Neuronal stem cell (in vitro differentiated cells): ENCODE measurements at regions not wholly inside any gene's neighbourhood (a gene's known extent, or its start where the extent isn't known, plus 50 kb on each side); places are given as distances from the start of the nearest gene placed in this dataset.
"Not testable (repeated sequence)": the region's sequence is repeated elsewhere in the genome, so short reads cannot be mapped to it uniquely, and the experiment has no call there.

Source experiments
- DNase-seq: peaks from one replicate; pipeline ENCODE4 v3.0.0-alpha.2; 2013; ENCODE audit warnings: low spot score
- H2AFZ ChIP-seq: one replicate; pipeline ENCODE4 v1.6.1; 2013; ENCODE audit warnings: mild to moderate bottlenecking, low read length, inconsistent platforms
- H2AK5ac ChIP-seq: 2 replicates; pipeline ENCODE4 v1.6.1; 2013; ENCODE audit warnings: low read depth, mild to moderate bottlenecking, inconsistent platforms, low read length, moderate library complexity, mixed read lengths
- H2BK120ac ChIP-seq: 2 replicates; pipeline ENCODE4 v1.6.1; 2013; ENCODE audit warnings: low read depth, mild to moderate bottlenecking, inconsistent platforms, low read length, moderate library complexity, mixed read lengths
- H2BK12ac ChIP-seq: one replicate; pipeline ENCODE4 v1.6.1; 2013; ENCODE audit warnings: low read length, inconsistent platforms
- H2BK15ac ChIP-seq: 2 replicates; pipeline ENCODE4 v1.6.1; 2013; ENCODE audit warnings: mild to moderate bottlenecking, low read length, inconsistent platforms, mixed read lengths
- H2BK5ac ChIP-seq: one replicate; pipeline ENCODE4 v1.6.1; 2013; ENCODE audit warnings: inconsistent platforms, mild to moderate bottlenecking, low read length, moderate library complexity
- H3K14ac ChIP-seq: one replicate; pipeline ENCODE4 v1.6.1; 2013; ENCODE audit warnings: low read length, inconsistent platforms
- H3K18ac ChIP-seq: 2 replicates; pipeline ENCODE4 v1.6.1; 2013; ENCODE audit warnings: low read length, inconsistent platforms
- H3K23ac ChIP-seq: 2 replicates; pipeline ENCODE4 v1.6.1; 2013; ENCODE audit warnings: low read depth, mild to moderate bottlenecking, mixed read lengths, low read length, inconsistent platforms; ENCODE audit not compliant: poor library complexity
- H3K27ac ChIP-seq: replicated peaks from 3 replicates; pipeline ENCODE4 v1.5.1; 2013; ENCODE audit warnings: low read length, inconsistent platforms
- H3K27me3 ChIP-seq, 3 experiments: 2 replicates each; pipeline ENCODE4 v1.6.1; 2013; ENCODE audit warnings: low read length in 3 of 3, mild to moderate bottlenecking in 2 of 3, inconsistent platforms in 1 of 3, low read depth in 1 of 3, mixed read lengths in 1 of 3, moderate library complexity in 1 of 3; ENCODE audit not compliant: control insufficient read depth in 3 of 3, insufficient read depth in 3 of 3
- H3K36me3 ChIP-seq, 2 donors: replicated peaks in 1 of 2; 2 replicates each; pipeline ENCODE4 v1.6.1; 2013; ENCODE audit warnings: low read length in 2 of 2; ENCODE audit not compliant: control insufficient read depth in 2 of 2, insufficient read depth in 2 of 2
- H3K4ac ChIP-seq: 2 replicates; pipeline ENCODE4 v1.6.1; 2013; ENCODE audit warnings: inconsistent platforms, mild to moderate bottlenecking, low read length, moderate library complexity
- H3K4me1 ChIP-seq, 2 donors: 1 replicate in 1 of 2; 2 replicates in 1 of 2; pipeline ENCODE4 v1.6.1; 2013; ENCODE audit warnings: low read length in 2 of 2, low read depth in 1 of 2; ENCODE audit not compliant: control insufficient read depth in 2 of 2, insufficient read depth in 1 of 2
- H3K4me2 ChIP-seq: one replicate; pipeline ENCODE4 v1.6.1; 2013; ENCODE audit warnings: mild to moderate bottlenecking, low read length, inconsistent platforms; ENCODE audit not compliant: insufficient read depth, poor library complexity, severe bottlenecking
- H3K4me3 ChIP-seq, 2 donors: 2 replicates each; pipeline ENCODE4 v1.5.1; 2013; ENCODE audit warnings: low read length in 2 of 2, mild to moderate bottlenecking in 2 of 2, inconsistent platforms in 1 of 2, moderate library complexity in 1 of 2
- H3K79me1 ChIP-seq: one replicate; pipeline ENCODE4 v1.6.1; 2013; ENCODE audit warnings: low read depth, mild to moderate bottlenecking, inconsistent platforms, low read length, moderate library complexity
- H3K9ac ChIP-seq: one replicate; pipeline ENCODE4 v1.6.1; 2013; ENCODE audit warnings: mild to moderate bottlenecking, low read depth, low read length, inconsistent platforms; ENCODE audit not compliant: poor library complexity
- H3K9me3 ChIP-seq, 2 donors: replicated peaks in 1 of 2; 2 replicates each; pipeline versions ENCODE3 to v1.6.1; 2013; ENCODE audit warnings: low read length in 2 of 2, mild to moderate bottlenecking in 2 of 2, inconsistent platforms in 1 of 2, low read depth in 1 of 2, mixed read lengths in 1 of 2, moderate library complexity in 1 of 2; ENCODE audit not compliant: control insufficient read depth in 2 of 2, insufficient read depth in 1 of 2
- H4K8ac ChIP-seq: one replicate; pipeline ENCODE4 v1.6.1; 2013; ENCODE audit warnings: low read depth, mild to moderate bottlenecking, inconsistent platforms, low read length, moderate library complexity
- H4K91ac ChIP-seq: one replicate; pipeline ENCODE4 v1.6.1; 2013; ENCODE audit warnings: low read length, low read depth, mild to moderate bottlenecking, inconsistent platforms; ENCODE audit not compliant: poor library complexity
- WGBS, 2 donors: extraction: QIAGEN DNeasy Blood & Tissue Kit; methylation state at CpG; one replicate each; pipeline ENCODE4 v1.1.7; 2013; ENCODE audit warnings: missing lambda C conversion rate in 2 of 2, mixed read lengths in 1 of 2; ENCODE audit not compliant: insufficient read length in 2 of 2, insufficient replicate concordance in 1 of 2; ENCODE audit errors: extremely low coverage in 2 of 2; 5-methylcytosine and 5-hydroxymethylcytosine counted together

DNA sequence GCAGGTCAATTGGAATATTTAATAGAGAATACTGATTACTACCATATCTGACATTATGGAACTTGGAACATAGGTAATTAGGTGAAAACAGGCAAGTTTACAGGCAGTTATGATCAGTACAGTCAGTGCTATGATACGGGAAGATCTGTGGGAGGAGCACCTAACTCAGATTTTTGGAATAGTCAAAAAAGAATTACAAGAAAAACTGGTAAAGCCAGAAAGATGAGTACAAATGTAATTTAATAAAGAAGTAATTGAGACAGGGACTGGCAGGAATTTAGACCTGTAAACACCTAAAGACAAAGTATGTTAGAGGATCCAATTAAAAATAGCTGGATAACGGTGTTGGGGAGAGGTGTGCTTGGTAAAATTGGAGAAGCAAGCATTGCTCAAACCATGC is 206.5 kb upstream of the ANO5 start:
- Histone ChIP-seq H3K4me3 (no peak overlapping the region), H3K4ac (no peak overlapping the region), H4K91ac (no peak overlapping the region), H3K9me3 (no peaks in the 10 kb centered on the region), H3K4me1 (no peaks in the 10 kb centered on the region), H3K9ac (no peak overlapping the region), H3K4me2 (no peak overlapping the region), H2BK5ac (no peak overlapping the region), H2BK12ac (no peak overlapping the region), H3K27me3 (no peaks in the 10 kb centered on the region), H3K27ac (no peak overlapping the region), H3K36me3 (no peaks in the 10 kb centered on the region), H2BK120ac (no peak overlapping the region), H3K18ac (no peak overlapping the region), H4K8ac (no peak overlapping the region), H3K14ac (no peak overlapping the region), H2AK5ac (no peak overlapping the region), H3K23ac (no peak overlapping the region), H2BK15ac (no peak overlapping the region), H2AFZ (no peak overlapping the region), H3K79me1 (no peaks in the 10 kb centered on the region)
- DNase-seq = no peak
- no CpG with 5 or more reads among the region's 2 CpGs for WGBS, 2 donors

DNA sequence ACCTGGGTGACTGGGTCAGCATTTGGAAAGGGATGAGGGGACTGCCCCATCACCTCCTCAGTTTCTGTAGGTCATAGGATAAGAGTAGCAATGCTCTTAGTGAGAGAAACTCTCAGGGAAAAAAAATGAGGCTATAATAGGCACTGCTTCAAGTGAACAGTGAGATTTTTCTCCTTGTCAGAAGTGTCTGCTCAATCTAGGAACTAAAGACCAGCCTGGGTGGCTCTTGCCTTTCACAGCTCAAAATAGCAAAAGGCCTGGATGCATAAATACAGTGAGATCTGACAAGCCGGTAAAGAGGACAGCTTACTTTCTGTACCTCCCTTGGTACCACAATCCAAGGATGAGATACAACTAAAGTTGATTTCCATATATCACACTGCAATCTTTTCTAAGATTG is 205.6 kb upstream of the ANO5 start:
- Histone ChIP-seq H2BK15ac (no peak overlapping the region), H3K4me1 (no peaks in the 10 kb centered on the region), H3K4me3 (no peak overlapping the region), H3K36me3 (no peaks in the 10 kb centered on the region), H4K91ac (no peak overlapping the region), H3K27me3 (no peaks in the 10 kb centered on the region), H2AFZ (no peak overlapping the region), H4K8ac (no peak overlapping the region), H3K4ac (no peak overlapping the region), H3K14ac (no peak overlapping the region), H2BK120ac (no peak overlapping the region), H3K23ac (no peak overlapping the region), H2AK5ac (no peak overlapping the region), H2BK12ac (no peak overlapping the region), H3K9me3 (no peaks in the 10 kb centered on the region), H3K27ac (no peak overlapping the region), H3K4me2 (no peak overlapping the region), H3K79me1 (no peaks in the 10 kb centered on the region), H3K18ac (no peak overlapping the region), H2BK5ac (no peak overlapping the region), H3K9ac (no peak overlapping the region)
- no CpG with 5 or more reads among the region's 1 CpG for WGBS, 2 donors
- DNase-seq = no peak

DNA sequence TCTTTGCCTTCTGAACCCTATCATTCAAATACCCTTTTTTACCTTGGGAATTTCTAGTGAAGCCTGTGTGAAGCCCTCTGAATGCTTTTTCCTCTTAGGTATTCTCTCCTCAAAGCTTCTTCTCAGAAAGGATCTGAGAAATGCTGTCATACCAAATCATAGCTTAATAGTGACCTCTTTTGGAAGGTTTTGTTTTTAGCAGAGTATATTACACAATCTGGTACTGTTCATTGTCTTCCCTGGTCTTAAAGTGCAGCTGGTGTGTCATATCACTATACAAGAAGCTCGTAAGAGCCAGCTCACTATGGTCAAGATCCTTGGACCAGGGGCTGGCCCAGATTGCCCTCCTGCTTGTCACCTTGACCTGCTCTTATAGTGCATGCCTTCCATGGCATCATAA is 204.4 kb upstream of the ANO5 start:
- no peak overlapping the region for H3K23ac ChIP-seq
- no peak for DNase-seq
- no peaks in the 10 kb centered on the region for H3K27me3 ChIP-seq

DNA sequence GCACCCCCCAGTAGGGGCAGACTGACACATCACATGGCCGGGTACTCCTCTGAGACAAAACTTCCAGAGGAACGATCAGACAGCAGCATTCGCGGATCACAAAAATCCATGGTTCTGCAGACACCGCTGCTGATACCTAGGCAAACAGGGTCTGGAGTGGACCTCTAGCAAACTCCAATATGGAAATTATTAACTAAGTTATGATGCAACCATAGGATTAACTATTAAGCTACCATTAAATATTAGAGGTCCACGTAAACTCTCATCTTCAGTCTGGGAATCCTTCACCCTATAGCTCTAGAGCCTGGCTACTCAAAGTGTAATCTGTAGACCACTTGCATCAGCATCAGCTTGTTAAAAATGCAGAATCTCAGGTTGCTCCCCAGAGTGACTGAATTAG is 191.1 kb upstream of the ANO5 start:
- H2BK120ac ChIP-seq, H3K14ac ChIP-seq, H3K27ac ChIP-seq, H2BK15ac ChIP-seq, H3K4me3 ChIP-seq, DNase-seq, H4K91ac ChIP-seq, H3K27me3 ChIP-seq, H3K4me1 ChIP-seq, H2BK5ac ChIP-seq, H3K4me2 ChIP-seq, H3K79me1 ChIP-seq, H3K9ac ChIP-seq, H3K4ac ChIP-seq, H3K36me3 ChIP-seq, H3K23ac ChIP-seq, H2AFZ ChIP-seq, H4K8ac ChIP-seq, H2BK12ac ChIP-seq, H2AK5ac ChIP-seq, H3K9me3 ChIP-seq, H3K18ac ChIP-seq: not testable (repeated sequence)
- WGBS, 2 donors = no CpG with 5 or more reads among the region's 6 CpGs

More for the DNA sequence above, 204.4 kb upstream of the ANO5 start:
- Histone ChIP-seq H2BK5ac (no peak overlapping the region), H4K8ac (no peak overlapping the region), H3K9ac (no peak overlapping the region), H2BK12ac (no peak overlapping the region), H3K18ac (no peak overlapping the region), H3K36me3 (no peaks in the 10 kb centered on the region), H2BK120ac (no peak overlapping the region), H3K9me3 (no peaks in the 10 kb centered on the region), H3K14ac (no peak overlapping the region), H2AK5ac (no peak overlapping the region), H2AFZ (no peak overlapping the region), H3K4me1 (no peaks in the 10 kb centered on the region), H2BK15ac (no peak overlapping the region), H3K4me2 (no peak overlapping the region), H4K91ac (no peak overlapping the region), H3K4ac (no peak overlapping the region), H3K27ac (no peak overlapping the region), H3K79me1 (no peaks in the 10 kb centered on the region), H3K4me3 (no peak overlapping the region)
- no CpG with 5 or more reads among the region's 1 CpG for WGBS, 2 donors
